ENCODE measurements at regions not wholly inside any gene's neighbourhood (a gene's known extent, or its start where the extent isn't known, plus 50 kb on each side); places are given as distances from the start of the nearest gene placed in this dataset.

- no peak for DNase-seq (ENCODE audit: low read depth in 2 of 2)
These were observed 355.1 kb upstream of the SPTLC3 start for GRCh38 chr20:12653642-12654041.

- no peak for DNase-seq (ENCODE audit: low read depth in 2 of 2)
These were observed 348.8 kb upstream of the SPTLC3 start for GRCh38 chr20:12659942-12660341.

- DNase-seq (ENCODE audit: low read depth in 2 of 2), result no peak
These were observed 347.9 kb upstream of the SPTLC3 start for GRCh38 chr20:12660918-12661317.

GRCh38 chr20:12670301-12670700, 338.5 kb upstream of the SPTLC3 start:
- no peak for DNase-seq (ENCODE audit: low read depth in 2 of 2)

GRCh38 chr20:12673352-12673751, 335.4 kb upstream of the SPTLC3 start:
- DNase-seq (ENCODE audit: low read depth in 2 of 2), result no peak

GRCh38 chr20:12677925-12678324, 330.8 kb upstream of the SPTLC3 start:
- no peak for DNase-seq (ENCODE audit: low read depth in 2 of 2)

- no peak for DNase-seq (ENCODE audit: low read depth in 2 of 2)
These were observed 329.3 kb upstream of the SPTLC3 start for GRCh38 chr20:12679447-12679846.

GRCh38 chr20:12682613-12683012, 326.2 kb upstream of the SPTLC3 start:
- no peak for DNase-seq (ENCODE audit: low read depth in 2 of 2)

GRCh38 chr20:12687476-12687875, 321.3 kb upstream of the SPTLC3 start:
- no peak for DNase-seq (ENCODE audit: low read depth in 2 of 2)

- no peak for DNase-seq (ENCODE audit: low read depth in 2 of 2)
These were observed 312.8 kb upstream of the SPTLC3 start for GRCh38 chr20:12695937-12696336.

GRCh38 chr20:12698817-12699216, 310.0 kb upstream of the SPTLC3 start:
- no peak for DNase-seq (ENCODE audit: low read depth in 2 of 2)

- no peak for DNase-seq (ENCODE audit: low read depth in 2 of 2)
These were observed 309.2 kb upstream of the SPTLC3 start for GRCh38 chr20:12699374-12700228.

- DNase-seq (ENCODE audit: low read depth in 2 of 2), result no peak
These were observed 308.1 kb upstream of the SPTLC3 start for GRCh38 chr20:12700701-12701100.

GRCh38 chr20:12702312-12702711, 306.5 kb upstream of the SPTLC3 start:
- no peak for DNase-seq (ENCODE audit: low read depth in 2 of 2)

- DNase-seq (ENCODE audit: low read depth in 2 of 2), result no peak
These were observed 293.4 kb upstream of the SPTLC3 start for GRCh38 chr20:12715371-12715770.

GRCh38 chr20:12715991-12716680, 292.6 kb upstream of the SPTLC3 start:
- DNase-seq (ENCODE audit: low read depth in 2 of 2), result no peak

GRCh38 chr20:12717061-12717460, 291.7 kb upstream of the SPTLC3 start:
- no peak for DNase-seq (ENCODE audit: low read depth in 2 of 2)

GRCh38 chr20:12718619-12719018, 290.2 kb upstream of the SPTLC3 start:
- DNase-seq (ENCODE audit: low read depth in 2 of 2), result no peak

GRCh38 chr20:12721636-12722035, 287.1 kb upstream of the SPTLC3 start:
- no peak for DNase-seq (ENCODE audit: low read depth in 2 of 2)

- no peak for DNase-seq (ENCODE audit: low read depth in 2 of 2)
These were observed 286.7 kb upstream of the SPTLC3 start for GRCh38 chr20:12722091-12722490.

- no peak for DNase-seq (ENCODE audit: low read depth in 2 of 2)
These were observed 285.0 kb upstream of the SPTLC3 start for GRCh38 chr20:12723811-12724210.

GRCh38 chr20:12728782-12729181, 280.0 kb upstream of the SPTLC3 start:
- DNase-seq (ENCODE audit: low read depth in 2 of 2), result no peak

- DNase-seq (ENCODE audit: low read depth in 2 of 2), result no peak
These were observed 279.4 kb upstream of the SPTLC3 start for GRCh38 chr20:12729326-12729725.
